Right forelimb (tissue), 1 donor: ENCODE measurements at regions not wholly inside any gene's neighbourhood (a gene's known extent, or its start where the extent isn't known, plus 50 kb on each side); places are given as distances from the start of the nearest gene placed in this dataset.
"Not testable (repeated sequence)": the region's sequence is repeated elsewhere in the genome, so short reads cannot be mapped to it uniquely, and the experiment has no call there.

Source experiments
- DNase-seq: peaks from one replicate; pipeline ENCODE4 v3.0.0-alpha.2; 2018

- no peak for DNase-seq
These were observed 552.6 kb downstream of the NSUN3 start for GRCh38 chr3:94615275-94616065.

GRCh38 chr3:94616833-94617232 is 554.0 kb downstream of the NSUN3 start:
- DNase-seq, result no peak

GRCh38 chr3:94617312-94617711 is 554.5 kb downstream of the NSUN3 start:
- DNase-seq, result no peak

- no peak for DNase-seq
These were observed 556.8 kb downstream of the NSUN3 start for GRCh38 chr3:94619643-94620042.

- DNase-seq, result no peak
These were observed 563.7 kb downstream of the NSUN3 start for GRCh38 chr3:94626573-94626972.

GRCh38 chr3:94627689-94628088 is 564.8 kb downstream of the NSUN3 start:
- no peak for DNase-seq

- DNase-seq, result no peak
These were observed 580.5 kb downstream of the NSUN3 start for GRCh38 chr3:94643400-94643799.

- DNase-seq, result no peak
These were observed 582.9 kb downstream of the NSUN3 start for GRCh38 chr3:94645790-94646189.

- no peak for DNase-seq
These were observed 584.3 kb downstream of the NSUN3 start for GRCh38 chr3:94647131-94647530.

GRCh38 chr3:94648270-94649180 is 585.7 kb downstream of the NSUN3 start:
- DNase-seq, result not testable (repeated sequence)

- no peak for DNase-seq
These were observed 591.2 kb downstream of the NSUN3 start for GRCh38 chr3:94654096-94654495.

GRCh38 chr3:94665922-94666321 is 603.1 kb downstream of the NSUN3 start:
- no peak for DNase-seq

- no peak for DNase-seq
These were observed 608.2 kb downstream of the NSUN3 start for GRCh38 chr3:94671078-94671477.

- DNase-seq, result no peak
These were observed 611.0 kb downstream of the NSUN3 start for GRCh38 chr3:94673876-94674275.

GRCh38 chr3:94686208-94686607 is 623.3 kb downstream of the NSUN3 start:
- DNase-seq, result no peak

- DNase-seq, result no peak
These were observed 631.3 kb downstream of the NSUN3 start for GRCh38 chr3:94693997-94694640.

- no peak for DNase-seq
These were observed 632.0 kb downstream of the NSUN3 start for GRCh38 chr3:94694894-94695293.

- DNase-seq, result no peak
These were observed 641.6 kb downstream of the NSUN3 start for GRCh38 chr3:94704467-94704866.

GRCh38 chr3:94709249-94709902 is 646.5 kb downstream of the NSUN3 start:
- no peak for DNase-seq

GRCh38 chr3:94714194-94714593 is 651.3 kb downstream of the NSUN3 start:
- DNase-seq, result no peak

- no peak for DNase-seq
These were observed 653.6 kb downstream of the NSUN3 start for GRCh38 chr3:94716326-94717018.

- no peak for DNase-seq
These were observed 671.3 kb downstream of the NSUN3 start for GRCh38 chr3:94734206-94734605.
